ENCODE measurements at regions not wholly inside any gene's neighbourhood (a gene's known extent, or its start where the extent isn't known, plus 50 kb on each side); places are given as distances from the start of the nearest gene placed in this dataset.

- no peak for DNase-seq (ENCODE audit: extremely low read depth, low read depth)
Observed at GRCh38 chr2:215746887-215747615, 266.3 kb downstream of the MREG start.

GRCh38 chr2:215746226-215746886, 267.0 kb downstream of the MREG start:
- TF ChIP-seq CTCF (IDR thresholded peaks at IDR 0.05; ENCODE audit: low read depth, low read length, missing control alignments) = no peak
- no peak overlapping the region for H3K4me3 ChIP-seq (replicated peaks; ENCODE audit: low read depth, low read length)
- no peak for DNase-seq (ENCODE audit: extremely low read depth, low read depth)

More at GRCh38 chr2:215746887-215747615, 266.3 kb downstream of the MREG start:
- no peak overlapping the region for H3K4me3 ChIP-seq (replicated peaks; ENCODE audit: low read depth, low read length)
- TF ChIP-seq CTCF (IDR thresholded peaks at IDR 0.05; ENCODE audit: low read depth, low read length, missing control alignments) = no peak

GRCh38 chr2:215745331-215745730, 268.0 kb downstream of the MREG start:
- TF ChIP-seq CTCF (IDR thresholded peaks at IDR 0.05; ENCODE audit: low read depth, low read length, missing control alignments) = no peak
- no peak overlapping the region for H3K4me3 ChIP-seq (replicated peaks; ENCODE audit: low read depth, low read length)
- DNase-seq (ENCODE audit: extremely low read depth, low read depth) = no peak

- DNase-seq (ENCODE audit: extremely low read depth, low read depth) = no peak
- no peak for TF ChIP-seq CTCF (IDR thresholded peaks at IDR 0.05; ENCODE audit: low read depth, low read length, missing control alignments)
- no peak overlapping the region for H3K4me3 ChIP-seq (replicated peaks; ENCODE audit: low read depth, low read length)
Observed at GRCh38 chr2:215744514-215744913, 268.8 kb downstream of the MREG start.

- TF ChIP-seq CTCF (IDR thresholded peaks at IDR 0.05; ENCODE audit: low read depth, low read length, missing control alignments) = no peak
- DNase-seq (ENCODE audit: extremely low read depth, low read depth) = no peak
- H3K4me3 ChIP-seq (replicated peaks; ENCODE audit: low read depth, low read length) = no peak overlapping the region
Observed at GRCh38 chr2:215743066-215743465, 270.3 kb downstream of the MREG start.

GRCh38 chr2:215742021-215742420, 271.3 kb downstream of the MREG start:
- no peak for DNase-seq (ENCODE audit: extremely low read depth, low read depth)
- no peak for TF ChIP-seq CTCF (IDR thresholded peaks at IDR 0.05; ENCODE audit: low read depth, low read length, missing control alignments)
- H3K4me3 ChIP-seq (replicated peaks; ENCODE audit: low read depth, low read length) = no peak overlapping the region
